ENCODE measurements at regions not wholly inside any gene's neighbourhood (a gene's known extent, or its start where the extent isn't known, plus 50 kb on each side); places are given as distances from the start of the nearest gene placed in this dataset.

DNA sequence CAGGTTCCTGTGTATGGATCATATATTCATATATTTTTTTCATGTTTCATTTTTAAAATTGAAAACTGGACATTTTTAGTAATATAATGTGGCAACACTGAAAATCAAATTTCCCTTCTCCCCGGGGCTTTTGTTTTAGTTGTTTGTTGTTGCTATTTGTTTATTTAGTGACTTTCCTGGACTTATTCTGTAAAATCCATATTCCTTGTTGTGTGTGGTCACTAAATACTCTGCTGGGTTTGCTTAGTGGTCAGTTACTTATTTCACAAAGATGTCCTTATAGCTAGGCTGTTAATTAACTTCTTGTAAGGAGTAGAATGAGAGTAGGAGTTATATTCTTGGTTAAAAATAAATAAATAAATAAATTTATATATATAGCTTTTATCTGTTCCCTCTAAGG, 121.6 kb upstream of the MED13L start:
- DNase-seq (ENCODE audit: low spot score): no peak
- intact Hi-C loops (cut with DNase I): no loop called here

DNA sequence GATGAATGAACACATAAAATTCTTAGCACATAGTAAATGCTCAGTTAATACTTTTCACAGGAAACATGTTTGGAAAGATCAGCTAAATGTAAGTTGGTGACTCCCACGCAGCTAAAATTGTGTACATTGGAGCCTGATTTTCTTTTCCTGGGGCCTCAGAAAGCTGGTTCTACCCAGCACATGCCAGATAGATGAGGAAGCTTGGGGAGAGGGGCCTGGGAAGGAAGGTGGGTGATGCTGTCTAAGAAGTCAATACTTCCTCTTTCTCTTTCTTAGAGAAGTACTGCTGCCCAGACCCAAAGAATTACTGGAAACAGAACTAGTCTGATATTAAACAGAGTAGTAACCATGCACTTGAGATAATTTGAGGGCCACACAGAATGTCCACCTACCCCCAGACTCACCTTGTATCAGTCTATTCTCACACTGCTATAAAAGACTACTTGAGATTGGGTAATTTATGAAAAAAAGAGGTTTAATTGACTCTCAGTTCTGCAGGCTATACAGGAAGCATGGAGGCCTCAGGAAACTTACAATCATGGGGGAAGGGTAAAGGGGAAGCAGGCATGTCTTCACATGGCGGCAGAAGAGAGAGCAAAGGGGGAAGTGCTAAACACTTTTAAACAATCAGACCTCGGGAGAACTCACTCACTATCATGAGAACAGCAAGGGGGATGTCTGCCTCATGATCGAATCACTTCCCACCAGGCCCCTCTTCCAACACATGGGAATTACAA, 123.3 kb upstream of the MED13L start:
- intact Hi-C loops (cut with DNase I): no loop called here
- DNase-seq (ENCODE audit: low spot score): no peak

- DNase-seq (ENCODE audit: low spot score): no peak
- intact Hi-C loops (cut with DNase I): no loop called here
Measured at GRCh38 chr12:116401565-116401964, 124.1 kb upstream of the MED13L start.

DNA sequence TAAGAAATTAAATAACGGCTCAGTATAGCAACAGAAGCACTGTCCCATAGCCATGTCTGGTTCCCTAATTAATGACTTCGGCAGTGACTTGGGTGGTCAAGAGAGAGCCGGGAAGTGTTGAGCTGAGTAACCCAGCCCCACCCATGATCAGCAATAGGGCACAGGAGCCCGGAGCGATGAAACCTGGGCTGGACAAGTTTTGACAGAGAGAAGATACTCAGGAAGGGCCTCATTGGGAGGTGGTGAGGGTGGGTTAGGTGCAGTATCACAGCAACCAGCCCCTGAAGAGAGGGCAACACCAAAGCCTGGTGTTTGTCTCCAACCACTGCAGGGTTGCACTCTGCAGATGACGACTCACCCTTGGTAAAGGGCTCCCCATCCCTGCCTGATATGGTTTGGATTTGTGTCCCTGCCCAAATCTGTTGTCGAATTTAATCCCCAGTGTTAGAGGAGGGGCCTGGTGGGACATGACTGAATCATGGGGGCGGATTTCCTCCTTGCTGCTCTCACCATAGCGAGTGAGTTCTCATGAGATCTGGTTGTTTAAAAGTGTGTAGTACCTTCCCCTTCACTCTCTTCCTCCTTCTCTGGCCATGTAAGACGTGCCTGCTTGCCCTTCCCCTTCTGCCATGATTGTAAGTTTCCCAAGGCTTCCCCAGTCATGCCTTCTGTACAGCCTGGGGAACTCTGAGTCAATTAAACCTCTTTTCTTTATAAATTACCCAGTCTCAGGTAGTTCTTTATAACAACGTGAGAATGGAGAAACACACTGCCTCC, 124.9 kb upstream of the MED13L start:
- intact Hi-C loops (cut with DNase I): no loop called here
- no peak for DNase-seq (ENCODE audit: low spot score)

DNA sequence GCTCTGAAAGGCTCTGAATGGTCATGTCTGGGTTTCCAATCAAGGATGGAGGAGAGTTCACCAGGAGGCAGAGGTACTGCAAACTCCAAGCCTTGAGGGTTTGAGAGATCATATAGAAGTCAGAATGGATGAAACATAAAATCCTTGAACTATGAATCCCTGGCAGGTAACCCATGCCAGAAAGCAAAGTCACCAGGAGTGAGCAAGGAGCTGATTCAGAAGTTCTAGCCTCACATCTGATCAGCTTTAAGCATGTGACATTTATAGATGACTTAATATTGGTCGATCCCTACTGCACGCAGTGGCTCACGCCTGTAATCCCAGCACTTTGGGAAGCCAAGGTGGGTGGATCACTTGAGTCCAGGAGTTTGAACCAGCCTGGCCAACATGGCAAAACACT, 126.1 kb upstream of the MED13L start:
- intact Hi-C loops (cut with DNase I): no loop called here
- DNase-seq (ENCODE audit: low spot score): no peak

- no peak for DNase-seq (ENCODE audit: low spot score)
- intact Hi-C loops (cut with DNase I): no loop called here
Measured at GRCh38 chr12:116404247-116404646, 126.8 kb upstream of the MED13L start.

DNA sequence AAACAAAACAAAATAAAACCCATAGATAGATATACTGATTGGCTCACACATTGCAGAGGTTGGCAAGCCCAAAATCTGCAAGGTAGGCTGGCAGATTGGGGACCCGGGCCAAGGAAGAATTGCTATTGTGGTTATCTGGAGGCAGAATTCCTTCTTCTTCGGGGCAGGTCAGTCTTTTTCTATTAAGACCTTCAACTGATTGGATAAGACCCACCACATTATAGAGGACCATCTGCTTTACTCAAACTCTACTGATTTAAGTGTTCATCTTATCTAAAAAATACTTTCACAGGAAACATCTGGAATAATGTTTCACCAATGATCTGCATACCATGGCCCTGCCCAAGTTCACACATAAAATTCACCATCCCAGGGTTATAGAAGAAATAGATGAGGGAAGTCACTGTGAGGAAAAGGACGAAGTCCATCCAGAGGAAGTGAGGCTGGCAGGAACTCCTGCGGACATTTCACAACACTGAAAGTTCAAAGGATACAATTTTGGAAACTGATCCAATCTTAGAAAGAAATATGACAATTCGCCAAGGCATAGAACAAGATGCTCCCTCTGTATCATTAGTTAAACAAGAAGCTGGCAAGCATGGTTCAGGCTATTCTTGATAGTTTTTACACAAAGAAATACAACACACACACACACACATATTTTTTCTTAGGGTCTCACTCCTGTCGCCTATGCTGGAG, 127.6 kb upstream of the MED13L start:
- intact Hi-C loops (cut with DNase I): no loop called here
- DNase-seq (ENCODE audit: low spot score): no peak

GRCh38 chr12:116406529-116406928, 129.0 kb upstream of the MED13L start:
- intact Hi-C loops (cut with DNase I): no loop called here
- peak; percentile 89 for DNase-seq (ENCODE audit: low spot score)

- no peak for DNase-seq (ENCODE audit: low spot score)
- intact Hi-C loops (cut with DNase I): no loop called here
Measured at GRCh38 chr12:116408489-116409250, 131.2 kb upstream of the MED13L start.

DNA sequence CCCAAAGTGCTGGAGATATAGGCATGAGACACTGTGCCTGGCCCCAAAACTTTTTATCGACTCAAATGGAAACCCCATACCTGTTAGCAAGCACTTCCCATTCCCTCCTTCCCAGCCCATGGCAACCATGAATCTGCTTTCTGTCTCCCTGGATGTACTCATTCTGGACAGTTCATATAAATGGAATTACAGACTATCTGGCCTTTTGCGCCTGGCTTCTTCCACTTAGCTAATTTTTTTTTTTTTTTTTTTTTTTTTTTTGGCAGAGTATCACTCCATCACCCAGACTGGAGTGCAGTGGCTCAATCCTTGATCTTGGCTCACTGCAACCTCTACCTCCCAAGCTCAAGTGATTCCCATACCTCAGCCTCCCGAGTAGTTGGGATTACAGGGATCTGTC, 134.5 kb upstream of the MED13L start:
- no peak for DNase-seq (ENCODE audit: low spot score)
- intact Hi-C loops (cut with DNase I): no loop called here

- intact Hi-C loops (cut with DNase I): no loop called here
- DNase-seq (ENCODE audit: low spot score): no peak
Measured at GRCh38 chr12:116414891-116415290, 137.4 kb upstream of the MED13L start.

DNA sequence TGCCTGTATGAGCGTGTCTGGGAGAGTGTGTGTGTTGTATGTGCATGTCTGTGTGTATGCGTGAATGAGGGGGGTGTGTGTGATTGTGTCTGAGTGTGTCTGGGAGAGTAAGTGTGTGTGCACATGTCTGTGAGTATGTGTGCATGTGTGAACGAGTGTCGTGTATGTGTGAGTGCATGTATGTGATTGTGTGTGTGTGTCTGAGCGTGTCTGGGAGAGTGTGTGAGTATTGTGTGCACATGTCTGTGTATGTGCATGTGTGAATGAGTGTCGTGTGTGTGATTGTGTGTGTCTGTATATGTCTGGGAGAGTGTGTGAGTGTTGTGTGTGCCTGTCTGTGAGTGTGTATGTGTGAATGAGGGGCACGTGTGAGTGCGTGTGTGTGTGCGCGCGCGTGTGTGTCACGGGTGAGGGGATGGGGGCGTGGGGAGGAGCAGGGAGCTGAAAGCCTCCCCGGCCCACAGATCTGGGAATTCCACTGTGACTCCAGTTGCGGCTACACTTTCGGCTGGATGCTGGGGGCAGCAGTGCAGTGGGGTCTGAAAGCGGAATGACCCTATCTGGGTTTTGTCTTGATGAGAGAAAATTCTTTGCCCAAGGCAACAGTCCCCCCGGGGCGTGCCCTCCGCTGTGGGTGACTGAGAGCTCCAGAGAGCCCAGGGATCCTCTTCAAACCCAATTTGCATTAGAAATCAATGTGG, 138.1 kb upstream of the MED13L start:
- intact Hi-C loops (cut with DNase I): no loop called here
- DNase-seq (ENCODE audit: low spot score): no peak

- DNase-seq (ENCODE audit: low spot score): no peak
- intact Hi-C loops (cut with DNase I): no loop called here
Measured at GRCh38 chr12:116416166-116416565, 138.7 kb upstream of the MED13L start.

GRCh38 chr12:116418551-116418950, 140.6 kb upstream of the MAP1LC3B2 start:
- intact Hi-C loops (cut with DNase I): no loop called here
- DNase-seq (ENCODE audit: low spot score): no peak

DNA sequence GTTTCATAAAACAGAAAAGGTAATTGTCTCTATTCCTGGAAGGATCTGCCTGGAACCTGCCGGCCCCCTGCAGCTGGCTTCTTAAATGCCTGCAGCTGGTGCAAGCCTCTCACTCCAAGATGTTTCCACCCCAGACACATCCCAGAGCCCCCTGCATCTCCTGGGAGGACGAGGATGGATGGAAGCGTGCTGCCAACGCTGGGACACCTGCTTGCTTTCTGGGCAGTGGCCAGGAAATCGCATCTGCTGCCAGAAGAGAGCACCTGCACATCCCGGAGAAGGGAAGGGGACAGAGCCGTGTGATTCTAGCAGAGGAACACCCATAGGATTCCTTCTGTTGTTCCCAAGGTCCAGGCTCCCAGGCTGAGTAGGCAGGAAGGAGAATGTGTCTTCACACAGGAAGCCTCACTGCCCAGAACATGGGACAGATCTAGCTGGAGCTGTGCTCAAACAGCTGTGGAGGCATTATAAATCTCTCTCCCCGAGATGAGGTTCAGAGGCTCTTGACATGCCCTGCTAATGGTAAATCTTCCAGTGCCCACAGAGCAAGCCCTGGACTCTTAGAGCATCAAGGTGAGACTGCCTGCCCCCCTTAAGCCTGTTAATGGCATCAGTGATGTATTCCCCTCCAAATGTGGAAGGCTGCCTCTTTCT, 138.8 kb upstream of the MAP1LC3B2 start:
- intact Hi-C loops (cut with DNase I): no loop called here
- DNase-seq (ENCODE audit: low spot score): no peak

- DNase-seq (ENCODE audit: low spot score): no peak
- intact Hi-C loops (cut with DNase I): no loop called here
Measured at GRCh38 chr12:116421785-116422538, 137.2 kb upstream of the MAP1LC3B2 start.

GRCh38 chr12:116423094-116423493, 136.1 kb upstream of the MAP1LC3B2 start:
- intact Hi-C loops (cut with DNase I): no loop called here
- no peak for DNase-seq (ENCODE audit: low spot score)
